H9 (cell line): ENCODE measurements at regions not wholly inside any gene's neighbourhood (a gene's known extent, or its start where the extent isn't known, plus 50 kb on each side); places are given as distances from the start of the nearest gene placed in this dataset.

Source experiments
- DNase-seq: peaks from one replicate; pipeline ENCODE4 v3.0.0-alpha.2; 2017
- H2AFZ ChIP-seq: one replicate; pipeline ENCODE4 v1.6.1; 2013; ENCODE audit warnings: mild to moderate bottlenecking, low read length, control low read depth, moderate library complexity
- H2AK5ac ChIP-seq: 2 replicates; pipeline ENCODE4 v1.6.1; 2013; ENCODE audit warnings: low read length, control low read depth, mixed read lengths; ENCODE audit not compliant: insufficient read length
- H2BK120ac ChIP-seq: one replicate; pipeline ENCODE4 v1.6.1; 2013; ENCODE audit warnings: low read depth, mild to moderate bottlenecking, low read length, control low read depth, inconsistent platforms; ENCODE audit not compliant: poor library complexity, severe bottlenecking
- H2BK12ac ChIP-seq: 2 replicates; pipeline ENCODE4 v1.6.1; 2013; ENCODE audit warnings: low read length, control low read depth, mixed read lengths, low read depth; ENCODE audit not compliant: insufficient read length
- H2BK15ac ChIP-seq: 2 replicates; pipeline ENCODE4 v1.6.1; 2013; ENCODE audit warnings: low read depth, low read length, control low read depth
- H2BK20ac ChIP-seq: one replicate; pipeline ENCODE4 v1.6.1; 2013; ENCODE audit warnings: low read depth, mild to moderate bottlenecking, low read length, control low read depth, inconsistent platforms; ENCODE audit not compliant: poor library complexity, severe bottlenecking
- H2BK5ac ChIP-seq: 2 replicates; pipeline ENCODE4 v1.6.1; 2013; ENCODE audit warnings: low read length, control low read depth, mixed read lengths; ENCODE audit not compliant: insufficient read length
- H3K14ac ChIP-seq: 2 replicates; pipeline ENCODE4 v1.6.1; 2013; ENCODE audit warnings: low read length, control low read depth; ENCODE audit not compliant: insufficient read depth
- H3K18ac ChIP-seq: 2 replicates; pipeline ENCODE4 v1.6.1; 2013; ENCODE audit warnings: low read depth, mild to moderate bottlenecking, mixed read lengths, low read length, control low read depth; ENCODE audit not compliant: insufficient read length
- H3K23ac ChIP-seq: 2 replicates; pipeline ENCODE4 v1.6.1; 2013; ENCODE audit warnings: low read length, control low read depth, mixed read lengths, low read depth; ENCODE audit not compliant: insufficient read length
- H3K23me2 ChIP-seq: 2 replicates; pipeline ENCODE4 v1.6.1; 2013; ENCODE audit warnings: low read depth, mild to moderate bottlenecking, mixed read lengths, low read length, control low read depth; ENCODE audit not compliant: insufficient read length, poor library complexity, severe bottlenecking
- H3K27ac ChIP-seq: 2 replicates; pipeline ENCODE4 v1.5.1; 2013; ENCODE audit warnings: low read length, control low read depth, mixed read lengths, low read depth; ENCODE audit not compliant: insufficient read length
- H3K27me3 ChIP-seq: 2 replicates; pipeline ENCODE4 v1.6.1; 2013; ENCODE audit warnings: low read length, control low read depth, inconsistent platforms; ENCODE audit not compliant: insufficient read depth
- H3K4ac ChIP-seq: 2 replicates; pipeline ENCODE4 v1.6.1; 2013; ENCODE audit warnings: low read depth, mild to moderate bottlenecking, control low read depth, inconsistent platforms, low read length, moderate library complexity
- H3K4me1 ChIP-seq: 2 replicates; pipeline ENCODE4 v1.6.1; 2013; ENCODE audit warnings: low read length, control low read depth, inconsistent platforms; ENCODE audit not compliant: insufficient read depth
- H3K4me2 ChIP-seq: 2 replicates; pipeline ENCODE4 v1.6.1; 2013; ENCODE audit warnings: low read length, control low read depth, mixed read lengths; ENCODE audit not compliant: insufficient read length, insufficient read depth
- H3K56ac ChIP-seq: 2 replicates; pipeline ENCODE4 v1.6.1; 2013; ENCODE audit warnings: low read depth, mild to moderate bottlenecking, mixed read lengths, low read length, control low read depth; ENCODE audit not compliant: insufficient read length
- H3K79me1 ChIP-seq: 2 replicates; pipeline ENCODE4 v1.6.1; 2013; ENCODE audit warnings: low read depth, mild to moderate bottlenecking, moderate library complexity, low read length, control low read depth, inconsistent platforms; ENCODE audit not compliant: insufficient read depth, poor library complexity, severe bottlenecking
- H3K79me2 ChIP-seq: 2 replicates; pipeline ENCODE4 v1.6.1; 2013; ENCODE audit warnings: low read length, control low read depth, inconsistent platforms; ENCODE audit not compliant: insufficient read depth
- H3K9ac ChIP-seq: 2 replicates; pipeline ENCODE4 v1.6.1; 2013; ENCODE audit warnings: low read length, control low read depth, mixed read lengths; ENCODE audit not compliant: insufficient read length; ENCODE audit errors: extremely low read depth
- H3K9me3 ChIP-seq: one replicate; pipeline ENCODE4 v1.6.1; 2013; ENCODE audit warnings: low read depth, low read length, inconsistent platforms; ENCODE audit not compliant: control insufficient read depth
- H3T11ph ChIP-seq: one replicate; pipeline ENCODE4 v1.6.1; 2013; ENCODE audit warnings: mild to moderate bottlenecking, low read length, control low read depth, inconsistent platforms
- H4K20me1 ChIP-seq: one replicate; pipeline ENCODE4 v1.6.1; 2013; ENCODE audit not compliant: control insufficient read depth, insufficient read length, insufficient read depth
- H4K5ac ChIP-seq: 2 replicates; pipeline ENCODE4 v1.6.1; 2013; ENCODE audit warnings: low read depth, mild to moderate bottlenecking, mixed read lengths, low read length, control low read depth; ENCODE audit not compliant: insufficient read length
- H4K8ac ChIP-seq: replicated peaks from 2 replicates; pipeline ENCODE4 v1.6.1; 2013; ENCODE audit warnings: low read length, control low read depth, mixed read lengths, low read depth; ENCODE audit not compliant: insufficient read length
- H4K91ac ChIP-seq: 2 replicates; pipeline ENCODE4 v1.6.1; 2013; ENCODE audit warnings: low read depth, mild to moderate bottlenecking, moderate library complexity, mixed read lengths, low read length, control low read depth; ENCODE audit not compliant: insufficient read length
- H3K27ac Mint-ChIP-seq, 3 experiments: 2 replicates in 2 of 3; 3 replicates in 1 of 3; pipeline ENCODE4 v1.8.0; 2020 to 2021; ENCODE audit warnings: mixed read lengths in 3 of 3, mild to moderate bottlenecking in 1 of 3, moderate library complexity in 1 of 3
- H3K27me3 Mint-ChIP-seq: 2 replicates; pipeline ENCODE4 v1.8.0; 2021; ENCODE audit warnings: low read depth, mild to moderate bottlenecking, moderate library complexity, mixed read lengths
- H3K36me3 Mint-ChIP-seq, 3 experiments: 2 replicates in 2 of 3; 3 replicates in 1 of 3; pipeline ENCODE4 v1.8.0; 2020 to 2021; ENCODE audit warnings: low read depth in 3 of 3, mixed read lengths in 3 of 3; ENCODE audit not compliant: insufficient read depth in 1 of 3
- H3K4me1 Mint-ChIP-seq, 2 experiments: 2 replicates each; pipeline ENCODE4 v1.8.0; 2020; ENCODE audit warnings: mixed read lengths in 2 of 2
- H3K4me3 Mint-ChIP-seq, 2 experiments: 2 replicates in 1 of 2; 3 replicates in 1 of 2; pipeline ENCODE4 v1.8.0; 2020 to 2021; ENCODE audit warnings: mild to moderate bottlenecking in 2 of 2, mixed read lengths in 2 of 2, moderate library complexity in 1 of 2
- H3K9me3 Mint-ChIP-seq, 2 experiments: 2 replicates in 1 of 2; 3 replicates in 1 of 2; pipeline ENCODE4 v1.8.0; 2020; ENCODE audit warnings: mild to moderate bottlenecking in 2 of 2, mixed read lengths in 2 of 2, moderate library complexity in 1 of 2
- TF ChIP-seq, protein P1 (sequence below): fragments of 200-600 bp; sonication (generic); conservative IDR thresholded peaks from 3 replicates; pipeline ENCODE4 v1.8.0; 2021; ENCODE audit warnings: antibody characterized with exemption, mild to moderate bottlenecking

- no peak overlapping the region for H3K4ac ChIP-seq
- no peak overlapping the region for H2BK15ac ChIP-seq
- no peaks in the 10 kb centered on the region for H3K4me1 Mint-ChIP-seq
- H3K27me3 ChIP-seq: no peaks in the 10 kb centered on the region
- H3K14ac ChIP-seq: no peak overlapping the region
- H3K9ac ChIP-seq: no peak overlapping the region
- H3K9me3 ChIP-seq: no peaks in the 10 kb centered on the region
- H2AFZ ChIP-seq: no peak overlapping the region
- no peak overlapping the region for H3K56ac ChIP-seq
- H3K4me1 ChIP-seq: no peaks in the 10 kb centered on the region
- H3K27ac ChIP-seq: no peak overlapping the region
- H4K8ac ChIP-seq: no peak overlapping the region
- H3K9me3 Mint-ChIP-seq: peaks cover 3 to 9% of the 10 kb centered on the region in 2 experiments; a peak in 4 of 5 replicates
- H3K23me2 ChIP-seq: no peaks in the 10 kb centered on the region
- no peaks in the 10 kb centered on the region for H3K79me1 ChIP-seq
- H3K27ac Mint-ChIP-seq: no peak overlapping the region
- no peaks in the 10 kb centered on the region for H4K20me1 ChIP-seq
- H3K18ac ChIP-seq: no peak overlapping the region
- TF ChIP-seq, protein P1, sequence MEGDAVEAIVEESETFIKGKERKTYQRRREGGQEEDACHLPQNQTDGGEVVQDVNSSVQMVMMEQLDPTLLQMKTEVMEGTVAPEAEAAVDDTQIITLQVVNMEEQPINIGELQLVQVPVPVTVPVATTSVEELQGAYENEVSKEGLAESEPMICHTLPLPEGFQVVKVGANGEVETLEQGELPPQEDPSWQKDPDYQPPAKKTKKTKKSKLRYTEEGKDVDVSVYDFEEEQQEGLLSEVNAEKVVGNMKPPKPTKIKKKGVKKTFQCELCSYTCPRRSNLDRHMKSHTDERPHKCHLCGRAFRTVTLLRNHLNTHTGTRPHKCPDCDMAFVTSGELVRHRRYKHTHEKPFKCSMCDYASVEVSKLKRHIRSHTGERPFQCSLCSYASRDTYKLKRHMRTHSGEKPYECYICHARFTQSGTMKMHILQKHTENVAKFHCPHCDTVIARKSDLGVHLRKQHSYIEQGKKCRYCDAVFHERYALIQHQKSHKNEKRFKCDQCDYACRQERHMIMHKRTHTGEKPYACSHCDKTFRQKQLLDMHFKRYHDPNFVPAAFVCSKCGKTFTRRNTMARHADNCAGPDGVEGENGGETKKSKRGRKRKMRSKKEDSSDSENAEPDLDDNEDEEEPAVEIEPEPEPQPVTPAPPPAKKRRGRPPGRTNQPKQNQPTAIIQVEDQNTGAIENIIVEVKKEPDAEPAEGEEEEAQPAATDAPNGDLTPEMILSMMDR: no peak
- H2BK20ac ChIP-seq: no peak overlapping the region
- no peak overlapping the region for H2BK120ac ChIP-seq
- no peak overlapping the region for H3T11ph ChIP-seq
- H2BK12ac ChIP-seq: no peak overlapping the region
- no peak overlapping the region for H2AK5ac ChIP-seq
- H4K91ac ChIP-seq: no peak overlapping the region
- H3K4me2 ChIP-seq: no peak overlapping the region
- no peak for DNase-seq
- no peak overlapping the region for H2BK5ac ChIP-seq
- peaks cover 2 to 13% (median 7%) of the 10 kb centered on the region in 3 experiments; a peak in 6 of 7 replicates for H3K36me3 Mint-ChIP-seq
- no peak overlapping the region for H4K5ac ChIP-seq
- no peaks in the 10 kb centered on the region for H3K27me3 Mint-ChIP-seq
- H3K4me3 Mint-ChIP-seq: no peak overlapping the region
- no peaks in the 10 kb centered on the region for H3K79me2 ChIP-seq
- H3K23ac ChIP-seq: no peak overlapping the region
Observed at GRCh38 chr13:54852831-54853230, 1824.2 kb downstream of the OLFM4 start.
